ENCODE measurements at regions not wholly inside any gene's neighbourhood (a gene's known extent, or its start where the extent isn't known, plus 50 kb on each side); places are given as distances from the start of the nearest gene placed in this dataset.

GRCh38 chr4:111770514-111770913, 374.7 kb upstream of the FAM241A start:
- no peak for DNase-seq (ENCODE audit: low read depth in 2 of 3, low spot score in 2 of 3)

- DNase-seq (ENCODE audit: low read depth in 2 of 3, low spot score in 2 of 3), result no peak
Measured at GRCh38 chr4:111773858-111774257, 371.4 kb upstream of the FAM241A start.

- no peak for DNase-seq (ENCODE audit: low read depth in 2 of 3, low spot score in 2 of 3)
Measured at GRCh38 chr4:111775556-111776297, 369.5 kb upstream of the FAM241A start.

GRCh38 chr4:111776561-111776960, 368.7 kb upstream of the FAM241A start:
- DNase-seq (ENCODE audit: low read depth in 2 of 3, low spot score in 2 of 3), result no peak

- no peak for DNase-seq (ENCODE audit: low read depth in 2 of 3, low spot score in 2 of 3)
Measured at GRCh38 chr4:111778543-111778942, 366.7 kb upstream of the FAM241A start.

GRCh38 chr4:111780965-111781364, 364.3 kb upstream of the FAM241A start:
- no peak for DNase-seq (ENCODE audit: low read depth in 2 of 3, low spot score in 2 of 3)

GRCh38 chr4:111781611-111782010, 363.6 kb upstream of the FAM241A start:
- no peak for DNase-seq (ENCODE audit: low read depth in 2 of 3, low spot score in 2 of 3)

- no peak for DNase-seq (ENCODE audit: low read depth in 2 of 3, low spot score in 2 of 3)
Measured at GRCh38 chr4:111788099-111788498, 357.2 kb upstream of the FAM241A start.

- no peak for DNase-seq (ENCODE audit: low read depth in 2 of 3, low spot score in 2 of 3)
Measured at GRCh38 chr4:111789901-111790640, 355.2 kb upstream of the FAM241A start.

- no peak for DNase-seq (ENCODE audit: low read depth in 2 of 3, low spot score in 2 of 3)
Measured at GRCh38 chr4:111792632-111793031, 352.6 kb upstream of the FAM241A start.

GRCh38 chr4:111793433-111794091, 351.7 kb upstream of the FAM241A start:
- DNase-seq (ENCODE audit: low read depth in 2 of 3, low spot score in 2 of 3), result no peak

GRCh38 chr4:111797455-111798163, 347.6 kb upstream of the FAM241A start:
- DNase-seq (ENCODE audit: low read depth in 2 of 3, low spot score in 2 of 3), result no peak

- DNase-seq (ENCODE audit: low read depth in 2 of 3, low spot score in 2 of 3), result no peak
Measured at GRCh38 chr4:111798840-111799239, 346.4 kb upstream of the FAM241A start.

GRCh38 chr4:111800551-111800950, 344.7 kb upstream of the FAM241A start:
- DNase-seq (ENCODE audit: low read depth in 2 of 3, low spot score in 2 of 3), result no peak

GRCh38 chr4:111802191-111802590, 343.1 kb upstream of the FAM241A start:
- DNase-seq (ENCODE audit: low read depth in 2 of 3, low spot score in 2 of 3), result no peak

- DNase-seq (ENCODE audit: low read depth in 2 of 3, low spot score in 2 of 3), result no peak
Measured at GRCh38 chr4:111806331-111806730, 338.9 kb upstream of the FAM241A start.

- no peak for DNase-seq (ENCODE audit: low read depth in 2 of 3, low spot score in 2 of 3)
Measured at GRCh38 chr4:111807576-111807975, 337.7 kb upstream of the FAM241A start.

- no peak for DNase-seq (ENCODE audit: low read depth in 2 of 3, low spot score in 2 of 3)
Measured at GRCh38 chr4:111808174-111808573, 337.1 kb upstream of the FAM241A start.

GRCh38 chr4:111811661-111812060, 333.6 kb upstream of the FAM241A start:
- no peak for DNase-seq (ENCODE audit: low read depth in 2 of 3, low spot score in 2 of 3)

- no peak for DNase-seq (ENCODE audit: low read depth in 2 of 3, low spot score in 2 of 3)
Measured at GRCh38 chr4:111812114-111812513, 333.1 kb upstream of the FAM241A start.

- DNase-seq (ENCODE audit: low read depth in 2 of 3, low spot score in 2 of 3), result no peak
Measured at GRCh38 chr4:111812760-111813159, 332.5 kb upstream of the FAM241A start.

Data from hematopoietic multipotent progenitor cell (in vitro differentiated cells).